ENCODE measurements at regions not wholly inside any gene's neighbourhood (a gene's known extent, or its start where the extent isn't known, plus 50 kb on each side); places are given as distances from the start of the nearest gene placed in this dataset.

DNA sequence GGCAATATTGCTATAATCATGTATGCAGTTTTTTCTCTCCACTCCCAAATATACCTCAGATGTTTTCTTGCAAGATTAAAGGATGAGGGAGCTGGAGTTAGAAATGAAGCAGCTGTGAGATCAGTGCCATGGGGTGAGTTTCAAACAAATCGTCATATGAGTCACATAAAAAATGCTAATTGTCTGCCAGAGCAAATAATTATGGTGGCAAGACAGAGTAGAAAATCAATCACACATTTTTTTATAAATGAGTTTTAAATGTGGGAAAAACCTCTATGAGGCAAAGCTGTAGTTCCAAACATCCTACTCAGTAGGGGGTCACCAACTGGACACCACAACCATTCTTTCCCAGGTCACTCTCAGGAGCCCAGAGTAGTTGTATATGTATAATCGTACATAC, 55.3 kb downstream of the CH25H start:
- TF ChIP-seq, protein P1, sequence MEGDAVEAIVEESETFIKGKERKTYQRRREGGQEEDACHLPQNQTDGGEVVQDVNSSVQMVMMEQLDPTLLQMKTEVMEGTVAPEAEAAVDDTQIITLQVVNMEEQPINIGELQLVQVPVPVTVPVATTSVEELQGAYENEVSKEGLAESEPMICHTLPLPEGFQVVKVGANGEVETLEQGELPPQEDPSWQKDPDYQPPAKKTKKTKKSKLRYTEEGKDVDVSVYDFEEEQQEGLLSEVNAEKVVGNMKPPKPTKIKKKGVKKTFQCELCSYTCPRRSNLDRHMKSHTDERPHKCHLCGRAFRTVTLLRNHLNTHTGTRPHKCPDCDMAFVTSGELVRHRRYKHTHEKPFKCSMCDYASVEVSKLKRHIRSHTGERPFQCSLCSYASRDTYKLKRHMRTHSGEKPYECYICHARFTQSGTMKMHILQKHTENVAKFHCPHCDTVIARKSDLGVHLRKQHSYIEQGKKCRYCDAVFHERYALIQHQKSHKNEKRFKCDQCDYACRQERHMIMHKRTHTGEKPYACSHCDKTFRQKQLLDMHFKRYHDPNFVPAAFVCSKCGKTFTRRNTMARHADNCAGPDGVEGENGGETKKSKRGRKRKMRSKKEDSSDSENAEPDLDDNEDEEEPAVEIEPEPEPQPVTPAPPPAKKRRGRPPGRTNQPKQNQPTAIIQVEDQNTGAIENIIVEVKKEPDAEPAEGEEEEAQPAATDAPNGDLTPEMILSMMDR (conservative IDR thresholded peaks at IDR 0.05; ENCODE audit: low read depth, low read length): no peak
- TF ChIP-seq EZH2 (IDR thresholded peaks at IDR 0.05; ENCODE audit: low read length, unreplicated experiment) (no peak), EZH2phosphoT487 (IDR thresholded peaks at IDR 0.05; ENCODE audit: borderline replicate concordance, low read length) (no peak)
